ENCODE measurements at regions not wholly inside any gene's neighbourhood (a gene's known extent, or its start where the extent isn't known, plus 50 kb on each side); places are given as distances from the start of the nearest gene placed in this dataset.
"Not testable (repeated sequence)": the region's sequence is repeated elsewhere in the genome, so short reads cannot be mapped to it uniquely, and the experiment has no call there.

DNA sequence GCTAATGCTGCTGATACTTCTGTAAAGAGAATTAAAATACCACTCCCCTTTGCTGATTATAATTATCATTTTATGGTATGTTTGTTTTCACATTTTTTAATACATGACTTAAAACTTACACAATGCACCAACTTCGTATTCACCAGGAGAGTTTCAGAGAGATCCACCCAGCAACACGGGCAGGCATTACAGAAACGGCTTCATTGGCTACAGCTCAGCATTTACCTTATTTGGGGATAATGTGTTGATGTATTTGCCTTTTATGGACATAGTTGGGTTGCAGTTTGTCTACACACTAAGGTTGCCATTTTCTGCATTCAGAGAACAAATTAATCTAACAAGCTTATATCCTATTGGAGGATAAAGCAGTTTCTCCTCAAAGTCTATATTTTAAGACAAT, 423.6 kb downstream of the PRDM9 start:
- peaks cover 15% of the 10 kb centered on the region for H3K9me3 Mint-ChIP-seq
- Histone ChIP-seq H3K27ac (ENCODE audit: low read depth, low read length) (no peak overlapping the region), H3K27me3 (ENCODE audit: control insufficient read depth, insufficient read depth, low read length, poor library complexity, severe bottlenecking) (no peaks in the 10 kb centered on the region), H3K9me3 (ENCODE audit: control insufficient read depth, low read length) (peaks cover 9% of the 10 kb centered on the region), H3K9ac (ENCODE audit: extremely low read depth, low read length, poor library complexity, severe bottlenecking) (no peak overlapping the region), H3K4me3 (ENCODE audit: low read length) (no peak overlapping the region), H3K36me3 (ENCODE audit: control insufficient read depth, insufficient read depth, low read length) (no peaks in the 10 kb centered on the region), H3K4me1 (ENCODE audit: control insufficient read depth, insufficient read depth, low read length) (no peaks in the 10 kb centered on the region)
- H3K27me3 Mint-ChIP-seq (ENCODE audit: insufficient read depth), result no peaks in the 10 kb centered on the region
- H3K4me3 Mint-ChIP-seq, result no peak overlapping the region
- no peak for DNase-seq
- no peaks in the 10 kb centered on the region for H3K4me1 Mint-ChIP-seq
- 98% methylated on average over 3 of the region's 3 CpGs; no CpG with 5 or more reads in 1 of the 2 experiments for WGBS, 2 experiments (ENCODE audit: insufficient coverage in 1 of 2, insufficient read length in 1 of 2)
- TF ChIP-seq, protein P1, sequence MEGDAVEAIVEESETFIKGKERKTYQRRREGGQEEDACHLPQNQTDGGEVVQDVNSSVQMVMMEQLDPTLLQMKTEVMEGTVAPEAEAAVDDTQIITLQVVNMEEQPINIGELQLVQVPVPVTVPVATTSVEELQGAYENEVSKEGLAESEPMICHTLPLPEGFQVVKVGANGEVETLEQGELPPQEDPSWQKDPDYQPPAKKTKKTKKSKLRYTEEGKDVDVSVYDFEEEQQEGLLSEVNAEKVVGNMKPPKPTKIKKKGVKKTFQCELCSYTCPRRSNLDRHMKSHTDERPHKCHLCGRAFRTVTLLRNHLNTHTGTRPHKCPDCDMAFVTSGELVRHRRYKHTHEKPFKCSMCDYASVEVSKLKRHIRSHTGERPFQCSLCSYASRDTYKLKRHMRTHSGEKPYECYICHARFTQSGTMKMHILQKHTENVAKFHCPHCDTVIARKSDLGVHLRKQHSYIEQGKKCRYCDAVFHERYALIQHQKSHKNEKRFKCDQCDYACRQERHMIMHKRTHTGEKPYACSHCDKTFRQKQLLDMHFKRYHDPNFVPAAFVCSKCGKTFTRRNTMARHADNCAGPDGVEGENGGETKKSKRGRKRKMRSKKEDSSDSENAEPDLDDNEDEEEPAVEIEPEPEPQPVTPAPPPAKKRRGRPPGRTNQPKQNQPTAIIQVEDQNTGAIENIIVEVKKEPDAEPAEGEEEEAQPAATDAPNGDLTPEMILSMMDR (conservative IDR thresholded peaks at IDR 0.05), result no peak
- no peak overlapping the region for H3K27ac Mint-ChIP-seq
- no peaks in the 10 kb centered on the region for H3K36me3 Mint-ChIP-seq (ENCODE audit: low read depth)

DNA sequence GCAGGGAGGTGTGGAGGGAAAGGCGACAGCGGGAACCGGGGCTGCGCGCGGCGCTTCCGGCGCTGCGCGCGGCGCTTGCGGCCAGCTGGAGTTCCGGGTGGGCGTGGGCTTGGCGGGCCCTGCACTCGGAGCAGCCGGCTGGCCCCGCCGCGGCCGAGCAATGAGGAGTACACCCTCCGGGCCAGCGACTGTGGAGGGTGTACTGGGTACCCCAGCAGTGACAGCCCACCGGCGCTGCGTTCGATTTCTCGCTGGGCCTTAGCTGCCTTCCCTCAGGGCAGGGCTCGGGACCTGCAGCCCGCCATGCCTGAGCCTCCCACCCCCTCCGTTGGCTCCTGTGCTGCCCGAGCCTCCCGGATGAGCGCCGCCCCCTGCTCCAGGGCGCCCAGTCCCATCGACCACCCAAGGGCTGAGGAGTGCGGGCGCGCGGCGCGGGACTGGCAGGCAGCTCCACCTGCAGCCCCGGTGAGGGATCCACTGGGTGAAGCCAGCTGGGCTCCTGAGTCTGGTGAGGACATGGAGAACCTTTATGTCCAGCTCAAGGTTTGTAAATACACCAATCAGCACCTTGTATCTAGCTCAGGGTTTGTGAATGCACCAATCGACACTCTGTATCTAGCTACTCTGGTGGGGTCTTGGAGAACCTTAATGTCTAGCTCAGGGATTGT, 444.0 kb downstream of the PRDM9 start:
- H3K9ac ChIP-seq (ENCODE audit: extremely low read depth, low read length, poor library complexity, severe bottlenecking); H3K4me1 Mint-ChIP-seq; H3K9me3 ChIP-seq (ENCODE audit: control insufficient read depth, low read length); H3K4me3 ChIP-seq (ENCODE audit: low read length); DNase-seq; H3K36me3 Mint-ChIP-seq (ENCODE audit: low read depth); H3K36me3 ChIP-seq (ENCODE audit: control insufficient read depth, insufficient read depth, low read length); H3K27ac ChIP-seq (ENCODE audit: low read depth, low read length); H3K27ac Mint-ChIP-seq; H3K4me1 ChIP-seq (ENCODE audit: control insufficient read depth, insufficient read depth, low read length); H3K27me3 Mint-ChIP-seq (ENCODE audit: insufficient read depth); H3K27me3 ChIP-seq (ENCODE audit: control insufficient read depth, insufficient read depth, low read length, poor library complexity, severe bottlenecking): not testable (repeated sequence)
- 84 to 85% methylated on average over 8 to 47 of the region's 47 CpGs for WGBS, 2 experiments (ENCODE audit: insufficient coverage in 1 of 2, insufficient read length in 1 of 2)
- H3K4me3 Mint-ChIP-seq, result peak overlapping the region; percentile 34
- H3K9me3 Mint-ChIP-seq, result peaks cover 15% of the 10 kb centered on the region

GRCh38 chr5:23963449-23963848, 456.0 kb downstream of the PRDM9 start:
- H3K4me1 ChIP-seq (ENCODE audit: control insufficient read depth, insufficient read depth, low read length), result no peaks in the 10 kb centered on the region
- H3K36me3 Mint-ChIP-seq (ENCODE audit: low read depth), result no peaks in the 10 kb centered on the region
- no peak overlapping the region for H3K27ac ChIP-seq (ENCODE audit: low read depth, low read length)
- H3K27me3 Mint-ChIP-seq (ENCODE audit: insufficient read depth), result no peaks in the 10 kb centered on the region
- H3K9ac ChIP-seq (ENCODE audit: extremely low read depth, low read length, poor library complexity, severe bottlenecking), result no peak overlapping the region
- peaks cover 2% of the 10 kb centered on the region for H3K9me3 Mint-ChIP-seq
- H3K9me3 ChIP-seq (ENCODE audit: control insufficient read depth, low read length), result no peaks in the 10 kb centered on the region
- H3K4me3 ChIP-seq (ENCODE audit: low read length), result no peak overlapping the region
- H3K27ac Mint-ChIP-seq, result no peak overlapping the region
- H3K36me3 ChIP-seq (ENCODE audit: control insufficient read depth, insufficient read depth, low read length), result no peaks in the 10 kb centered on the region
- H3K4me1 Mint-ChIP-seq, result no peaks in the 10 kb centered on the region
- 88 to 90% methylated on average over 5 of the region's 5 CpGs for WGBS, 2 experiments (ENCODE audit: insufficient coverage in 1 of 2, insufficient read length in 1 of 2)
- H3K4me3 Mint-ChIP-seq, result no peak overlapping the region
- TF ChIP-seq, protein P1 (conservative IDR thresholded peaks at IDR 0.05), result no peak
- no peaks in the 10 kb centered on the region for H3K27me3 ChIP-seq (ENCODE audit: control insufficient read depth, insufficient read depth, low read length, poor library complexity, severe bottlenecking)
- no peak for DNase-seq

DNA sequence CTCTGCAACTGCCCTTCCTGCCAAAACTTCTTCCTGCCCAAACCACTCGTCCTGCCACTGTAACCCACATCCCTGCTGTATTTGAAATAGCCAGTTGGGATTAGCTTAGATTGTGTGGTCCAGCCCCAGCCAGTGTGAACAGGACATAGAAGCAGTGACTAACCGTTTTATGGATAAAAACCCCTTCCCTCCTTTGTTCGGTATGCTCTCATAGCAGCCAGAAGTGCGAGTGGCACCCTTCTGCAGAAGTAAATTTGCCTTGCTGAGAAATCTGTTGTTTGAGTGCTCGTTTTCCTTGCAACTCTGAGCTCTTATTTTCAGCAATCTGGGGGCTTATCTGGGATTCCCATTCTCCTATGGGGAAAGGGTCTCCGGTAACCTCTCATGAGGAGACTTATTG, 470.0 kb downstream of the PRDM9 start:
- TF ChIP-seq, protein P1 (conservative IDR thresholded peaks at IDR 0.05), result no peak

More for the DNA sequence above, 470.0 kb downstream of the PRDM9 start:
- H3K36me3 ChIP-seq (ENCODE audit: control insufficient read depth, insufficient read depth, low read length), result no peaks in the 10 kb centered on the region
- H3K9me3 ChIP-seq (ENCODE audit: control insufficient read depth, low read length), result peaks cover 46% of the 10 kb centered on the region
- 89% methylated on average over 5 to 6 of the region's 6 CpGs for WGBS, 2 experiments (ENCODE audit: insufficient coverage in 1 of 2, insufficient read length in 1 of 2)
- DNase-seq, result no peak
- H3K4me3 ChIP-seq (ENCODE audit: low read length), result peak overlapping the region; percentile 63
- Mint-ChIP-seq H3K4me3 (no peak overlapping the region), H3K9me3 (peaks cover 35% of the 10 kb centered on the region), H3K4me1 (no peaks in the 10 kb centered on the region), H3K36me3 (ENCODE audit: low read depth) (peaks cover 6% of the 10 kb centered on the region), H3K27ac (no peak overlapping the region), H3K27me3 (ENCODE audit: insufficient read depth) (no peaks in the 10 kb centered on the region)
- no peak overlapping the region for H3K27ac ChIP-seq (ENCODE audit: low read depth, low read length)
- no peaks in the 10 kb centered on the region for H3K4me1 ChIP-seq (ENCODE audit: control insufficient read depth, insufficient read depth, low read length)
- H3K27me3 ChIP-seq (ENCODE audit: control insufficient read depth, insufficient read depth, low read length, poor library complexity, severe bottlenecking), result no peaks in the 10 kb centered on the region
- no peak overlapping the region for H3K9ac ChIP-seq (ENCODE audit: extremely low read depth, low read length, poor library complexity, severe bottlenecking)

Measured in endodermal cell (in vitro differentiated cells).